ENCODE measurements at regions not wholly inside any gene's neighbourhood (a gene's known extent, or its start where the extent isn't known, plus 50 kb on each side); places are given as distances from the start of the nearest gene placed in this dataset.
A peak's percentile ranks its signal among the peaks of the same experiment; 100 is the strongest.
"Not testable (repeated sequence)": the region's sequence is repeated elsewhere in the genome, so short reads cannot be mapped to it uniquely, and the experiment has no call there.

DNA sequence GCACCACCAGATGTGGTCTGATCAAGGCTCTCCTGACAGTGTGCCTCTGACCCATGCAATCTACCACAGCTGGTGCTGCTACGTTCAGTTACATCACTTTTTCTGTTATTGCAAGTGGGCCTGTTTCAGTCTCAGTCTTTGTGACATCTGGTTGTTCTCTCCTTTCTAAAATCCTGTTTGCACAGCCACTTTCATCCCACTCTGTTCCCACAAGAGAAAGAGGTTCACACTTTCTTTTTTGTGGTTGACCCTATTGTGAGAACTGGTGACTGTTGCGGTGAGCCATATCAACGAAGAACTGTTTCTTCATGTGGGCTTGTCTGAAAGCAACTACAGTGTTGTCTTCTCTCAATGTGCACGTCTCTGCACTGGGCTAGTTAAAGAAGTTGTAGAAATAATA lies 342.8 kb upstream of the ARPP21 start:
- peak in 1 of 2 donors; percentile 1 for DNase-seq (ENCODE audit: extremely low read depth in 1 of 2, low read depth in 1 of 2)

DNA sequence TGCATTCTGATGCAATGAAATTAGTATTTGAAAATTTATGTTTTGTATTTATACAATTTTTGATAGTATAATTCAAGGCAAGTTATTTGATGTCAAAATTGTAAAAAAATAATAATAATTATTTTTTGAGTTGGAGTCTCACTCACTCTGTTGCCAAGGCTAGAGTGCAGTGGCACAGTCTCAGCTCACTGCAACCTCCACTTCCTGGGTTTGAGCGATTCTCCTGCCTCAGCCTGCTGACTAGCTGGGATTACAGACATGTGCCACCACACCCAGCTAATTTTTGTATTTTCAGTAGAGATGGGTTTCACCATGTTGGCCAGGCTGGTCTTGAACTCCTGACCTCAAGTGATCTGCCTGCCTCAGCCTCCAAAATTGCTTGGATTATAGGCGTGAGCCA lies 342.4 kb upstream of the ARPP21 start:
- DNase-seq (ENCODE audit: extremely low read depth in 1 of 2, low read depth in 1 of 2): not testable (repeated sequence)

DNA sequence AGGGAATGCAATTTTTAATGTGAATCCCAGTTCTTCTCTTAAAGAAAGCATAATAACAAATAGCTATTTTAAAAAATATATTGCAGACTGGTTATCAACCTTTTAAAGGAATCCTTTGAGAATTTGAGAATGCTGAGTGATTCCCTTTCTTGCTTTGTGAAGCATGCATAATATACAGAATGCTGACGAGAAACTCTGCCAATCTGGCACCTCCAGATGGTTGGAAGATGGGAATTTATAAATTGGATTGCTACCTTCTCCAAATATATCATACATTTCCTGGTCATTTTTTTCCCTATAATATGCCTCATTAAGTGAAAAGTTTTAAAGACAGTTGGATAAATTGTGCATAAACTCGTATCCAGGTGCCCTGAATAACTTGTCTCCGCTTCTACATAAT lies 333.9 kb upstream of the ARPP21 start:
- DNase-seq (ENCODE audit: extremely low read depth in 1 of 2, low read depth in 1 of 2): no peak

DNA sequence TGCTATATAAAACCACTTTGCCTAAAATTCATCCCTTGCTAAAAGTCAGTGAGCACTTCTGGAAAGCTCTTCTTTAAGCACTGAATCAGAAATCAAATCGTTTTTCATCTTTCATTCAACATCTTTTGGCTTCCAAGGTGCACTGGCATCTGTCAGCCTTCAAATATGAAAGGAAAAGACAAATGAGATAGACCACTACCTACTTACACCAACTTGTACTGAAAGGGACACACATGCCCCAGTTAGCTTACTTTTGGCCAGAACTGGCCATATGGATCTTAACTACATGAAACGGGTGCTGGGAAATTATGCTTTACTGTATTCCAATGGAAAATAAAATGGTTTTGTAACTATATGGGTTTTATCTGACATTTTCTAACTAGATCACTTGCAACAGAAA lies 332.0 kb upstream of the ARPP21 start:
- no peak for DNase-seq (ENCODE audit: extremely low read depth in 1 of 2, low read depth in 1 of 2)

DNA sequence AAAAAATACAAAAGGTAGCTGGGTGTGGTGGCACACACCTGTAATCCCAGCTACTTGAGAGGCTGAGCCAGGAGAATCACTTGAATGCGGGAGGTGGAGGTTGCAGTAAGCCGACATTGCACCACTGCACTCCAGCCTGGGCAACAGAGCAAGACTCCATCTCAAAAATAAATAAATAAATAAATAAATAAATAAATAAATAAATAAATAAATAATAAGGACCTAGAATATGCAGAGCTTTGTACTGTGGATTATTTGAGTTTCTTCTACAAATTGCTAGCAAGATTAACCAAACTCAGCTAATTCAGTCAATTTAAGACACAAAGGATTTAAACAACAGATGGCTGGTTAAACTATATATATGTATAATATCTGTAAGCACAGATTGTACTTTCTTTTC lies 322.5 kb upstream of the ARPP21 start:
- DNase-seq (ENCODE audit: extremely low read depth in 1 of 2, low read depth in 1 of 2): not testable (repeated sequence)

DNA sequence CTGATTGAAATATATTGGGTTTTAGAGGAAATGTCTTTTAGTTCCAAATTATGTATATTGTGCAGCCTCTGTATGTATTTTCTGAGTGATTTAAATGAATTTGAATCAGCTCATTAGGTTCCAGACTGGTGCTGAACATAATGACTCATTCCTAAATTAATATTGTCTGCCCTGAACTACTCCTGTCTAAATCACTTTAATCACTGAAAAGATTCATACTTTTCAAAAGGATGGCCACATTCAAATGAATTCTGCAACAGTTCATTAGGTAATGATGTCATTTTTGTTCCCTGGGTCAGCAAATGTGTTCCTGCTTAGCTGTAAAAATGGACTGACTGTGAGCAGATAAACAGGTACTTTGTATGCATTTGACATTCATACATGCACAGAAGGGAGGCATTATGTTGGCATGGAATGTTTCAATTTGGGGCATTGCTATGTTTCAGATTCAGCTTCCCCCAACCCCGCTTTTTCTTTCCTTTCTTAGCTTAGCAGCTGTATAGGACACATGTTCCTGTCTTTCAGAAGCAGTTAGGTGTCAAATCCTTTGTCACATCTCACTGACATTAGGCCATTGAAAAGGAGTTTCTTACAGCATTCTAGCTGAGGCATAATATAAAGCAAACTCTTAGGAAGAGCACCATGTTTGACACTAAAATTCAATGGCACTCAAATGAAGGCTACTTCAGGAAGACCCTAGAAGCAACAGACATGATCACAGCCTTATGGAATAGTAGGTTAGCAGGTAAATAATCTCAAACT lies 318.5 kb upstream of the ARPP21 start:
- no peak for DNase-seq (ENCODE audit: extremely low read depth in 1 of 2, low read depth in 1 of 2)

DNA sequence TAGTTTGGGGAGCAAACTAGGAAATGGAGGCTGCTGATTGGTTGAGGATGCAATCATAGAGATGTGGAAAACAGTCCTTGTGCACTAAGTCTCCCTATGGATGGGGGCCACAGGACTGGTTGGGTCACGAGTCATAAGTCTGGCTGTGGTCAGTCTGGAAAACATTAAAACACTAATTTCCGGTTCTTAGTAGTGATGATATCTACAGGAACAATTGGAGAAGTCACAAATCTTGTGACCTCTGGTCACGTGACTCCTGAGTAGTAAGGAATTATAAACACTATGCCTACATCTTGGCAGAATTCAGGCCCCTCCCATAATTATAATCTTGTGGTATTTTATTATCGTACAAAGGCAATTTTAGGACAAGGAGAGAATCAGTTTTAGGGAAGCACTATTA lies 317.3 kb upstream of the ARPP21 start:
- DNase-seq (ENCODE audit: extremely low read depth in 1 of 2, low read depth in 1 of 2): no peak

DNA sequence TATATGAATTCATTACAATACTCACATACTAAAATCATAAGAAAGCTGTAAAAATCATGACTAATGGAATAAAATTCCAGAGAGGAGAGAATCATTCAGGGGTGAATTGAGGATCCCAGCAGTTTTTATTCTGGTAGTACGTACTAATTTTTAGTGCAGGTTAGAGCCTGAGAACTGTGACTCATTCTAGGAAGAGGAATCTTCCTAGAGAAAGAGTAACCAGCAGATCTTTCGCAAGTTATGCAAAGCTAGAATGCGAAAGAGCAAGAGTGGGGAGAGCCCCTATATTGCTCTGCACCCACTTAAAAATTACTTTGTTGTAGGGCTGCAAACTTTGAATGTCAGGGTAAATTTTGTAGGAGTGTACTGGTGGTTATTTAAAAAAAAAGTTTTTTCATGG lies 303.6 kb upstream of the ARPP21 start:
- DNase-seq (ENCODE audit: extremely low read depth in 1 of 2, low read depth in 1 of 2): no peak

DNA sequence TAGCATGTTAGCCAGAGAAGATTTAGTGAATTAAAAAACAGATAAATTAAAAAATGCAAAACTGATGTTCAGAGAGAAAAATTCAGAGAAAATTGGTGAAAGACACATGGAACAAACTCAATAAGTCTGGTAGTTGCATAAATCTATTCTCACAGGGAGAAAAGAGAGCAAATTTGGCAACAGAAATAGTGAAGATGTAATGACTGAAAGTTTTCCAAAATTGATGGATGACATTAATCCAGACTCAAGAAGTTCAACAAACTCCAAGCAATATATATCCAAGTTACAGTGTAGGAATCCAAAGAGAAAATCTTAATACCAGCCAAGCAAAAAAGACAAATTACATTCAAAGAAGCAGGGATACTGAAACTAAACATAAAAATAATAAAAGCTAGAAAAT lies 302.7 kb upstream of the ARPP21 start:
- DNase-seq (ENCODE audit: extremely low read depth in 1 of 2, low read depth in 1 of 2): no peak

DNA sequence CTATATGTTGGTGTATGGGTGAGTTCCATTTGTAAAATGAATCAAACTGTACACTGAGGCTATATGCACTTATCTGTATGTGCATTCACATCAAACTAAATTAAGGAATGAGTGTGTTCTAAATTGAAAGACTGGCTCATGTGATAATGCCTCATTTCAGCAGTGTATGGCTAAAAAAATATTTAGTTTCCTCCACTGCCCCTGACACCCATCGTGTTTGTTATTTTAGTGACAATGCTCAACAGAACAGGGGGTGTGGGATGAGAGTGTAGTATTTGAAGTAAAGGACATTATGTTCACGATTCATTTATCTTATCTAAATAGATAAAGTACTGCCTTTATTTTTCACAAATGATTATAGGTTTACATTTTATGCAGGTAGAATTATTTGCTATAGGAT lies 301.1 kb upstream of the ARPP21 start:
- DNase-seq (ENCODE audit: extremely low read depth in 1 of 2, low read depth in 1 of 2): no peak

DNA sequence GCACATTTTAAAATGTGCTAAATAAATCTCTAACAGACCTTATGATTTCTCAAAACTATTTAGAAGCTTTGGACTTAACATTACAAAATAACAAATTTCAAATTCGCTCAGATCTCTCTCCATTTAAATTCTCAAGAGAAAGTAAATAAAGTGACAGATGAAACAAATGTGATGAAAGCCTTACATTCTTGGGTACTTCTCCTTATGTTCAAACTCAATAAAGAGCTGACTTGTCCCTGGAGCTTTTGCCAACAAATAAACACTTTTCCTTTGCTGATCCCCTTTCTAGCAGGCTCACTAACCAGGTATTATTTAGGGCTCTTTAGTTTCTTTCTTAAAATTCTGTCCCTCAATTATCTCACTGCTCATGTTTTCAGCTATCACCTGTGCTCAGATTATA lies 259.1 kb upstream of the ARPP21 start:
- no peak for DNase-seq (ENCODE audit: extremely low read depth in 1 of 2, low read depth in 1 of 2)

DNA sequence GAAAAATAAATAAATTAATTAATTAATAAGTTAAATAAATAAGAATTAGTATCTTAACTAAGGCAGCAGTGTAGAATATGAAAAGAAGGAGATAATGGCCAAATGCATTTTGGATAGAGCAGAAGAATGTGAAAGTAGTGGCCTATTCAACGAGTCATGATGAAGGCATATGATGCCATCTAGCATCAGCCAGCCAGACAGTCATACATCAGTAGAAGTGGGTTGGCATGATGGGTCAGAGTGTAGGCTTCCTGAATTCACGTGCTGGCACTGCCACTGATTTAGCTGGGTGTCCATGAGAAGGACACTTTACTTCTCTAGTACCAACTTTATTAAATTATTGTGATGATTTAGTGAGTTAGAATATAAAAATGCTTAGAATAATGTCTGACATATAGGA lies 256.1 kb upstream of the ARPP21 start:
- DNase-seq (ENCODE audit: extremely low read depth in 1 of 2, low read depth in 1 of 2): no peak

DNA sequence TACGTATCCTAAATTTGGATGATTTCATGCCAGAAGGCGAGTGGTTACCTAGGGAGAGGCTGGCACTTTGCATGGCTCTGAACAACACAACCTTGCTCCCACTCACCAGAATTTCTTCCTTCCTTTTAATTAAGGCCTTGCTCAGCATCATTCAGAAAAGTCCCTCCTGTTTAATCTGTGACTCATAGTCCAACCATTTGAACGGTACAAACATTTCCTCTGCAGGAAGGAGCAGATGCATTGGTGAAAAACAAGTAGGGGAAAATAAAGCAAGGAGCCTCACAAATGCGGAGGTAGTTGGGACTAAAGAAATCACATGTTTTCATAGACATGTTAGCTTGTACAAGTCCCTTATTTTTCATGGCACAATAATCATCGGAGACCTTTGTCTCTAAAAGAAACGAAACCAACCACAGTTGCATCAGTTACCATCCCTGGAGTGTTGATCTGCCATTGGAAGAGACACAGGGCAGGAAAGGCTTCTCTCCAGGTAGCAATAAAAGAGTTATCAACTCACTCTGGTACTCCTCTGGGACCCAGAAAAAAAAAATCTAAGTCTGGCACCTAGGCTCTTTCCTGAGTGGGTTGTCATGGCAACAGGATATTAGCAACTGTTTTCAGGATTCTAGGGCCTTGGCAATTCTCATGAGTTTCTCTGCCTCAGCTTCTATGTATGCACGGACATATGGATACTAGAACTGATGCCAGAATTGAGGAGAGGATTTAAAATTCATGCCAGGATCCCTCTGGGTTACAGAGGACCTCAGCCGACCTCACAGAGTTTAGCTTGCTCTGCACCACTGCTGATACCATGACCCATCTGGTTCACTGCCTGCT lies 255.4 kb upstream of the ARPP21 start:
- DNase-seq (ENCODE audit: extremely low read depth in 1 of 2, low read depth in 1 of 2): no peak

DNA sequence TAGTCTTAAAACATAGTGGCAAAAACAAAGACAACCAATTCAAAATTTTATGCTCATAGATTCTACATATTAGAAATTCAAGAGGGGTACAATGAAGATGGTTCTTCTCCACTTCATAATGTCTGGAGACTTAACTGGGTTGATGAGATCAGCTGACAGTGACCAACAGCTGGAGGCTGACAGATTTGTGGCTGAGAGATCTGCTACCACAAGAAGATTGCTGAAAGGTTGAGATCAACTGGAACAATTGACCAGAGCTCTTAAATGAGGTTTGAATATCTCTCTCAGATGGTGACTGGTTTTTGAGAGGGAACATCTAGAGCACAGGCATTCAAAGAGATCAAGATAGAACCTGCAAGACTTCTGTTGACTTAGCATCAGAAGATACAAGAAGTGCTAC lies 254.1 kb upstream of the ARPP21 start:
- DNase-seq (ENCODE audit: extremely low read depth in 1 of 2, low read depth in 1 of 2): no peak

DNA sequence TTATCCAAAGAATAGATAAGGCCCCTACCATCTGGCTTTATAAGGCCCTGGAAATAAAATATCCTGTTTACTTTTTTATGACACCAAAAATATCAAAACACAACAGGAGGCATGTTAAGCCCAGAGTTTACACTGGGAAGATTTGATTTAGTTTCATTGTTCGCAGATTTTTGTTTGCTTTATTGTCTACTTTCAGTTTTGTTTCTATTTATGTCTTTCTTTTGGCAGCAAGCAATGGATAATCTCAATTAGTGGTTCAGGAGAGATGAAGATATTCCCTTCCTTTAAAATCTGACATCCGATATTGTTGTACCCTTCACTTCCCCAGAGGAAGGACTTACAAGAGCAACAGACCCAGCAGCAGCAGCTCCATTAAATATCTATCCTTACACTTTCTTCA lies 249.4 kb upstream of the ARPP21 start:
- no peak for DNase-seq (ENCODE audit: extremely low read depth in 1 of 2, low read depth in 1 of 2)

DNA sequence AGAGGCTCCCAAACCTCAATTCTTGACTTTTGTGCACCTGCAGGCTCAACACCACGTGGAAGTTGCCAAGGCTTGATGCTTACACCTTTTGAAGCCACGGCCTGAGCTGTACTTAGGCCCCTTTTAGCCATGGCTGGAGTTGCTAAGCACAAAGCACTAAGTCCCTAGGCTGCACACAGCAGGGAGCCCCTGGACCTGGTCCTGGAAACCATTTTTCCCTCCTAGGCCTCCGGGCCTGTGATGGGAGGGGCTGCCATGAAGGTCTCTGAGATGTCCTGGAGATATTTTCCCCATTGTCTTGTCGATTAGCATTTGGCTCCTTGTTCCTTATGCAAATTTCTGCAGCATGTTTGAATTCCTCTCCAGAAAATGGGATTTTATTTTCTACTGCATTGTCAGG lies 247.1 kb upstream of the ARPP21 start:
- no peak for DNase-seq (ENCODE audit: extremely low read depth in 1 of 2, low read depth in 1 of 2)

DNA sequence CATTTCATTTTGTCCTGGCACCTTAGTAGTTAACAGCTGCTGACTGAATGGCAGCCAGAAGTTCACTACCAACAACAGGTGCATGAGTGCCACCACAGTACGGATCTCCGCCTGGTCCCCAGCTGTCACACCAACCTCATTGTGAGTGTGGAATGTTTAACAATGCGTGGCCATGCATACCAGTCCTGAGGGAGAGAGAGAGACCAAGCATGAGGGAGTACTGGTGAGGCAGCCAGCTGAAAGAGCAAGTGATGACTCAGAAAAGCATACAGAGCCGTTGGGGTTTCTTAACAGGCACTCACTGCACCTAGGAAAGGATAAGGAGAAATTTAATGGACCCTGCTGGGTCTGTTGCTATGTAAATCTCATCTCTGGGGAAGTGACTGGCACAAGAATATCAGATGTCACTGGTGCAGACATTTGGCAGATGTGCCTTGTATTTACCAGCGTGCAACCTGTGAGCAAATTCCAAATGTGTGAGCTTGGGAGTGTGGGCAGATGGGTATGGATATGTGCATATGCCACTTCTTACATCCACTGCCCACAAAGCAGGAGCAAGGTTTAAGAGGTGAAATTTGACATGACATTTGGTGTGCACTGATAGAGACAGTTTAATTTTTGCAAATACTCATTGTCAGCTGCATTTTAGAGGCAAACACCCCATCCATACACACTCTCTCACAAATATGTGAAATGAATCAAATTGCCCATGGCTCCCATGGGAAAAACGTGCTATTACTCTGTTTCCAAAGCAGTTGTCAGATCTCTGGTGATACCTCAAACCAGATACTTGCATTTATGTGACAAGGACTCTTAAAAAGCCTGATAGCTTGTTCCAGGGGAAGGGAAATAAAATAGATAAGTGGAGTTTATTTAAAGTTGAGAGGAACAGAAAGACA lies 245.2 kb upstream of the ARPP21 start:
- no peak for DNase-seq (ENCODE audit: extremely low read depth in 1 of 2, low read depth in 1 of 2)

DNA sequence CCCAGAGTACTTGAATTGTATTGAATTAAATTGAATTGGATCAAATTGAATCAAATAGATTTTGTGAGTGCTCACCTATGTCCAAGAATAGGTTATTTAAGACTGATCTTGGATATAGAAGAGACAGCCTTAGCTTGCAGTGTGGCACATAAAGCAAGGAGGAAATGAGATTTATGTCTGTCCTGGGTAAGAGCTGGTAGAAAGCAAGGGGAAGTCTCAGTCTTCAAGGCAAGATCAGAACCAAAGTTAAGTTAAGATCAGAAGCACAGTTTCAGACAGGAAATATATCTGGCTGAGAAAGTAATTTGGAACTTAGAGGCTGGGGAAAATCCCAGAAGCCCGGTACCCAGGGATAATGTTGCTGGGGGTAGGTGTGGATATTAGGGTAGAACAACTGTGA lies 244.4 kb upstream of the ARPP21 start:
- no peak for DNase-seq (ENCODE audit: extremely low read depth in 1 of 2, low read depth in 1 of 2)

DNA sequence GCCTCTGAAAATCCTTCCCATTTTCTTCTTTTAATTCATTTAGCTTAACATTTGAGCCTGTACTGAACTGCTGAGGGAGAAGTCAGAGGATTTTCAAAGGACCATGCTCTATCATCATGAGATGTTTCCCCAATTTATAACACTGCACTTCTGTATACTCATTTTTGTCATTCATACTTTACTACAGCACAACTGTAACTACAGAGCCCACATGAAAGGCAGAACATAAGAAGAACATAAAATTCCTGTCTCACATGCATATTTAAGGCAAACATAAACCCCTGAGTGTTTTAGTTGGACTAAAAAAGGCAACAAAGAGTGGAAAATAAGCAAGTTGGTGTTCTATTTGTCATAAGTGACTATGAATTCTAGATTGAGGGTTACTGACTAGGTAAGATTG lies 237.7 kb upstream of the ARPP21 start:
- no peak for DNase-seq (ENCODE audit: extremely low read depth in 1 of 2, low read depth in 1 of 2)

DNA sequence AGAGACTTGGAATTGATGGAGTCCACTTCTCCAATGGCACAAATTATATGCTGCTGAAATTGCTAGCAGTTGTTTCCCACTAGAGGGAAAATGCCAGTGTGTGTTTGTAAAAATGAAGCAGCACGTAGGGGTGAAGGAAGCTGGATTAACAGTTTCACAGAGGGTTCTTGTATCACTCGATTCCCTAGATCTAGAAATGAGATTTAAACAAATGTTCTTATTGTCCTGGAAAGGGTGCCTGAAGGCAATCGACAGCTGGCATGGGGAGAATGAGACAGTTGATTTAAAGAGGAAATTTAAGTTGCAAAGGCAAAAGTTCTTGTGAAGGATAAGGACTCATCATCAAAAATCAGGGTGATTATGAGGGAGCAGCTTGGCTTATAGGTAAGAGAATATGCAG lies 234.8 kb upstream of the ARPP21 start:
- DNase-seq (ENCODE audit: extremely low read depth in 1 of 2, low read depth in 1 of 2): no peak

DNA sequence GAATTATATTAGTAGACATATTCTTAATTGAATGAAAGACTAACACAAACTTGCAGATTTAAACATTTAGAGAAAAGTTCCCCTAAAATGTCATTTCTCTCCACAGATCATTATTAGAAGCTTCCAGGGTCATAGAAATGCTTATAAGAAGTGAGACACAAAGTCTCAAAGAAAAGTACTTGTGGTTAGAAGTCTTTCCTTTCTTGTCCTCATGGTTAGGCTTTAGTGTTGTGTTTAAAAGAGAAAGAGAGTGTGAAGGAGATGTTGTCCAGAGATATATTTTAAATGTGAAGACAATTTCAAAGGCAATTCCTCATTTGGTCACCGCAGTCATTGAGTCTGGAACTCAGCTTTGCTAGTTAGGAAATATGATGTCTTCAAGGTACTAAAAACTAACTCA lies 230.4 kb upstream of the ARPP21 start:
- no peak for DNase-seq (ENCODE audit: extremely low read depth in 1 of 2, low read depth in 1 of 2)
